IPS-NIHi7 (cell line): ENCODE measurements at regions not wholly inside any gene's neighbourhood (a gene's known extent, or its start where the extent isn't known, plus 50 kb on each side); places are given as distances from the start of the nearest gene placed in this dataset.

Source experiments
- DNase-seq: peaks from one replicate; pipeline ENCODE4 v3.0.0; 2012; ENCODE audit warnings: mixed read lengths; ENCODE audit errors: extremely low spot score

DNA sequence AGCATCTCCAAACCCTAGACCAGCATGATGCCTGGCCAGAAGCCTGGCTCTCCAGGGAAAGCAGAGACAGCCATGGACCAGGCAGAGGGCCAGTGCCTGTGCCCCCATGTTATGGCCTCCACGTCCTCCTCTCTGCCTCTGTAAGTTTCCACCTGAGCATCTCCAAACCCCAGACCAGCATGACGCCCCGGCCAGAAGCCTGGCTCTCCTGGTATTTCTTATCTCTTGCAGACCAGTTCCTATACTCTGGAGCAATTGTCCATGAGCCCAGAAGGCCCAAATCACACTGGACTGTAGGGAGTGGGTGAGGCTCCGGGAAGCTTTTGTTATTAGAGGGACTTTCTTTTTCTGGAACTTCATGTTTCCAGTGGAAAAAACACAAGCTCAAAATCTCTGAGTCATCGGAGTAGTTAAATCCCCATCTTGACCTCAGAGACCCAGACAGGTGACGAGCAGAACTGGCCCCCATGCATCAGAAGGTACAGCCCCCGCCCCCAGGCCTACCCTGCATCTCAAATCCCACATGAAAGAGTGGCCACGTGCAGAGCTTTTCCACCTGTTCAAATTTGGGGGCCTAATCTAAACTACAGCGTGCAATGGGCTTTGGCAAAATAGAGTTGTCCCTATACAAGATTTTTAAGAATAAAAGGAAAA is 110.2 kb upstream of the FOXQ1 start:
- no peak for DNase-seq

- DNase-seq = no peak
These were observed 111.3 kb upstream of the FOXQ1 start for GRCh38 chr6:1200409-1201101.

- no peak for DNase-seq
These were observed 111.9 kb upstream of the FOXQ1 start for GRCh38 chr6:1200081-1200408.

DNA sequence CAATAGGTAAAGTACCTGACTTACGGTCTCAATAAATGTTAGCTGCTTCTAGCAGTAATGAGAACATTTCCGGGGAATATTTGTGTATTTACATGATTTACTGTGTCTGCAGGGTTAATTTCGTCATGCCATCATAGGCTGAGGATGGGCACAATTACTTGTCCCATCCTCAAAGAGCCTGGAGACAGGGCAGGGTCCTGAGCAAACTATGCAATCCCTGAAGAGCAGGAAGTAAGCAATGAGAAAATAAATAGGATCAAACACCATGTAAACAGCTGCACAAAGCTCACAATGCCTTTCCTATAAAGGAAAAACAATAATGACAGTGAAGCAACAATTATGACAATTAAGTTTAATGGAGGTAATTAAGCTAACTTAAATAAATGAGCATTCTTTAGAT is 114.6 kb upstream of the FOXQ1 start:
- no peak for DNase-seq

GRCh38 chr6:1191141-1191630 is 120.7 kb upstream of the FOXQ1 start:
- DNase-seq = no peak

- DNase-seq = peak; percentile 48
These were observed 121.5 kb upstream of the FOXQ1 start for GRCh38 chr6:1190366-1190765.

- no peak for DNase-seq
These were observed 123.7 kb upstream of the FOXQ1 start for GRCh38 chr6:1188199-1188598.

- DNase-seq = no peak
These were observed 124.4 kb upstream of the FOXQ1 start for GRCh38 chr6:1187293-1188131.

DNA sequence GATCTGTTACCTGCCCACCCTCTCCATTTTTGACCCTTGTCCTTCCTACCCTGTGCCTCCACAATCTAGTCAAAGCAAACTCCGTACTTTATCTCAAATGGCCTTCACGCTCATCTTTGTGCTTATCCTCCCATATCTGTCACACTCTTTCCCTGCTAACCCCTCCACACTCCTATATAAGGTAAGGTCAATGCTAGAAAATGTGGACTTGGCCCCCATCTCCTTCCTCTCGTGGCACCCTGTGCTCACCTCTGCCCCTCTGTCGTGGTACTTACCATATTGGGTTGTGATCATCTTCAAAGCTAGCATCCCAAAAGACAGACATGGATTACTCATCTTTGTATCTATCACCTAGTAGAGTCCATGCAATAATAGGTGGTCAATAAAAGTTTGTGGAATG is 127.6 kb upstream of the FOXQ1 start:
- no peak for DNase-seq

GRCh38 chr6:1182722-1183521 is 129.0 kb upstream of the FOXQ1 start:
- no peak for DNase-seq

GRCh38 chr6:1181939-1182605 is 129.8 kb upstream of the FOXQ1 start:
- no peak for DNase-seq

DNA sequence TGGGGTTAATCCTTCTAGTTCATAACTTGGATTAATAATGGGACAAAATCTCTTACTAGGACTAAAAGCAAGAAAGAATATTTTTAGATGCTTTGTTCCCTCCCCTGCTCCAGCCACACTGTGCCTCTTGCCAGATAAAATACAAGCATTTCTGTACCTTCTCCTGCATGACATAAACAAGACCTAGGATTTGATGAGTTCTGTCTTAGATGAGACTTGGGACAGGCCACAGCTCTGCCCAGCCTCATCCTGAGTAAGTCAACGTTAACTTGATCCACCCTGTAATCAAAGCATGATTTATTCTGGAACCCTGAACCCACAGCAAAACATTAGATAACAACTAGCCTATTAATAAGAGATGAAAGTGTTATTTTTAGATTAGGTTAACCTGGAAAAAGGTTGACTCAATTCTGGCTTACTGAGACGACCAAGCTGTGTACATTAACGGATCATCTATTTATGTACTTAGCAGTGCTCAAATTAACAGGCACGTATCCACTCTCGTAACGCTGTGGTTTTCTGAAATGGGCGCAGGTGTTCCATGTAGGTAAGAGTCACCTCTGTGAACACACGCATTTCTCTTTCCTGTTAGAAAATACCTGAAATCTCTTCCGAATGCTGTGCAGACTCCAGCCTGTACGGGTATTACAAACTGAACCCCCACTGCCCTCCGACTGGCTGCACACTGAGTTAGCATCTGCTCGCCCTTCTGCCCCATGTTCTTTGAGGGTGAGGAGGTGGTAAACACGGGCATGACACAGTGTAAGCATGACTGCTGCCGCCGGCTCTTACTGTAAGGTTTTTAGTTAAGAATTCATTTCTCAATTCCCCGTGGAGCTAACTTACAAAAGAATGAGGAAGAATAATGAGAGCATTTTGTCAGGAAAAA is 132.1 kb upstream of the FOXQ1 start:
- DNase-seq = no peak

- no peak for DNase-seq
These were observed 133.3 kb upstream of the FOXQ1 start for GRCh38 chr6:1178590-1178989.

DNA sequence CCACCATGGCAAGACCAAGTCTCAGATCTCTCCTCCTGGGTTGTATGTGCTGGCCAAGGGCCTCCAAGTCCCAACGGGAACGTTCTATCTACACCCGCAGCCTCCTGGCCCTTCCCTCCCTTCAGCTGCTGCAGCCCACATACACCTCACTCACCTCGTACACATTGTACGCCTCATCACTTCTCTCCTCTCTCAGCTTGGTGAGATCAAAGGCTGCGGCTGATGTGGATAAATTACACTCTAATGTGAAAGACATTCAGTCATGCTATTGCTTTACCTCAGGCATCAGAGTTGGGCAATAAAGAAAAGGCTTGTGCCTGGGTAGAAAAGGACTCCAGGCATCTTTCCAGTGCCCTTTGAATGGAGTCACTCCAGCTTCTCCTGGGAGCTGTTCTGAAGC is 135.3 kb upstream of the FOXQ1 start:
- DNase-seq = no peak

DNA sequence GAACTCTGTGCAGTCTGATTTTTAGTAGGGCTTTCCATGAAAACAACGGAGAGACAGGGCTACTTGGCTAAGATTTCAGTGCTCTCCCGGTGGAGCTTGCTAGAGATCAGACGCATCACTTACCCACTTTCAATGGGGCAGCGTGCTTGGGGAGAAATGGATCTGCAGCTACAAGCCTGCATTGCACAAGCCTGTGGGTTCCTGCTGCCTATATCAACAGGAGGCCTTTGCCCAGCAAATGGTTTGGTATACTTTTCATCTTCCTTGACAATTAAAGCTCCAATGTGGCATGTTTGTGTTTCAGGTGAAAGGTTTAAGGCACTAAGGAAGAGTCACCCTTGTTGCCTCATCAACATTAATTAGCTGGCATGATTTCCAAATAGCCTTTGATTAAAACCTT is 136.0 kb upstream of the FOXQ1 start:
- DNase-seq = no peak

DNA sequence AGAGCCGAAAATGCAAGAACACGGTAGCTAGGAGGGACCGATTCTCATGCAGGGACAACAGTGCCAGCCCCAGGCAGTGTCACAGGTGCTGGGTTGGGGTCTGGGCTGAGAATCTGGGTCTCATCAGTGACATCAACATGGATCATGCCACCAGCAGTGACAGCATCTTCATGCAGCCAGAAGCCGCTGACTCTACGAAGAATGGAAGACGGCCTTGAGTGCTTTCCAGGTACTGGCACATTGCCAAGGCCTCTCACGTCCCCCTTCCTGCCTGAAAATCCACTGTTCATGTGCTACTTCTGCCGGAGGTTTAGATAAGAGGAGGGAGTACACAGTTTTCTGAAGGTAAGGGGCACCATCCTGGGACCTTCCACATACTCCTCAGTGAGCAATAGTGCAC is 141.1 kb upstream of the FOXQ1 start:
- DNase-seq = no peak

DNA sequence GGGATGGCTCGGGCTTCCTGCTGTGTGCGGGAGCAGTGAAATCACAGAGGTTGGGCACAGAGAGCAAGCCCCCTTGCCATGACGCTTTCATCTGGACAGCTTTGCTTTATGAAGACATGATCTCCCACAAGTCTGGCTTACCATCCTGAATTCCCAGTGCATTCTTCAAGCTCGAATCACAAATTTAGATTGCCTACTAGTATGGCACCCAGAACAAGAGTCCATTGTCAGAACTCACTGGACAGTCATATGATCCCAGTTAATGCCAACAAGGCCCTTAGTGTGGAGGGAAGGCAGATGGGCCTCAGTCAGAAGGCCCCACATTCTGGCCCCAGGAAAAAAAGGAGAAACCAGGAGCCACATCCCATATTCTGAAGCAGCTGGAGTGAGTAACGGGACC is 147.3 kb upstream of the FOXQ1 start:
- no peak for DNase-seq

DNA sequence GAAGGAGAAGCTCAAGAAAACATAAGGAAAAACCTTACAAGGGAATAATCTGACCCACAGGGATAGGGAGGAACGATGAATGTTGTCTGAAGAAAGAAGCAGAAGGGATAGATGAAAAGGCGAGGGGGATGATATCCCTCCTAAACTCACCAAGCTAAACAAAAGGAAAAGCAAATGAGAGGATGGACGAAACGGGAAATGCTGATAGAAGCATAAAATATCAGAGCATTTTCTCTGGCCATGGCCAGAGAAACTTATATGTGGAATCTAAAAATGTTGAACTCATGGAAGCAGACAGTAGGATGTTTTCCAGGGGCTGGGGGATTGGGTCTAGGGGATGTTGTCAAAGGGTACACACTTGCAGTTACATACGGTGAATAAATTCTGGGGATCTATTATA is 148.4 kb upstream of the FOXQ1 start:
- DNase-seq = no peak

DNA sequence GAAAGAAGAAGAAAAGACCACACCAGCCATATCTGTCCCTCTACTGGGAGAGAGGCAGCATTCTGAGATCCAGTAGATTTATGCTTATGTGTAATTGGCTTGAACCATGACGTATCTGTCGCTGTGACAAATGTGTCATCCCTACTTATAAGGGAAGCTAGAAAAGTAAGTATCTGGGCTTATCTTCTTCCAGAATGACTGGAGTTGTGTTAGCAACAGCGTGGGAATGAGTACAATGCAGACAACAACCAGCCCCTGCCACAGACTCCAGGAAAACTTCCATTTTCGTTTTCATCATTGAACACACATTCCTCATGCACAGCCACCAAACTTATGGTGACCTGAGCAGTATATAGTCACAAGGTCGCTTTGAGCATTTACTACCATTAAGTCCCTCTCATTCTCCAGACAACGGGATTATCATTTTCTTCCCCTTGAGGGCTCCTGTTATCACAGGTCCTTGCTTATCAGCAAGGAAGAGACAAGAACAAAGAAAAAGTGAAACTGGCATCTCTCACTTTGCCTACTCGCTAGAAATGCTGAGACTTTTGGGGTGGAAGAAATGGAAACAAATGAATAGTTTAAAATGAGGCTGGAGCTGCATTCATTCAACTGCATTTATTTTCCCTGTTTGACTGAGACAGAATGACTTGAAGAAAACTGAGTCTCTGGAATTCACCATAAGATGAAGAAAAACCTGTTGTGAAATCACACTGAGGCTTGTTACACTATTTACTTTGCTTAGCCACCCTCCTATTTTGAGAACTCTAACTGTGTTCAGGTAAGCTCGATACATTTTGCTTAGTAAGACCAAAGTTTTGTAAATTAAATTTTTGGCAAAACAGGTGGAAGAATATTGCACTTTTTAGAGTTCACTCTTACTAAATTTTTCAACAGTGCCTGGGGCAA is 149.3 kb upstream of the FOXQ1 start:
- DNase-seq = no peak
